HEK293 (cell line): ENCODE measurements at regions not wholly inside any gene's neighbourhood (a gene's known extent, or its start where the extent isn't known, plus 50 kb on each side); places are given as distances from the start of the nearest gene placed in this dataset.

Experiments used
- YY1 ChIP-seq: fragments of 450-650 bp; formaldehyde crosslinking; IDR thresholded peaks from 2 replicates; pipeline ENCODE4 v1.5.1; 2018; ENCODE audit warnings: missing biosample characterization, missing genetic modification characterization
- ZBTB21 ChIP-seq: fragments of 450-650 bp; formaldehyde crosslinking; IDR thresholded peaks from 2 replicates; pipeline ENCODE4 v1.5.1; 2017; ENCODE audit warnings: missing biosample characterization, missing genetic modification characterization
- ZNF350 ChIP-seq: fragments of 450-650 bp; formaldehyde crosslinking; IDR thresholded peaks from 2 replicates; pipeline ENCODE4 v1.5.0; 2017; ENCODE audit warnings: missing biosample characterization, mild to moderate bottlenecking, missing genetic modification characterization
- TF ChIP-seq, protein P1 (sequence below): fragments of 450-650 bp; formaldehyde crosslinking; IDR thresholded peaks from 2 replicates; pipeline ENCODE4 v1.5.1; 2016; ENCODE audit warnings: missing biosample characterization, missing genetic modification characterization
- TF ChIP-seq, protein P2 (sequence below): fragments of 450-650 bp; formaldehyde crosslinking; IDR thresholded peaks from 2 replicates; pipeline ENCODE4 v1.5.1; 2016; ENCODE audit warnings: missing biosample characterization, missing genetic modification characterization, borderline replicate concordance
- TF ChIP-seq, protein P3 (sequence below): fragments of 450-650 bp; formaldehyde crosslinking; IDR thresholded peaks from 2 replicates; pipeline ENCODE4 v1.5.1; 2016; ENCODE audit warnings: missing biosample characterization, missing genetic modification characterization

- TF ChIP-seq, protein P1, sequence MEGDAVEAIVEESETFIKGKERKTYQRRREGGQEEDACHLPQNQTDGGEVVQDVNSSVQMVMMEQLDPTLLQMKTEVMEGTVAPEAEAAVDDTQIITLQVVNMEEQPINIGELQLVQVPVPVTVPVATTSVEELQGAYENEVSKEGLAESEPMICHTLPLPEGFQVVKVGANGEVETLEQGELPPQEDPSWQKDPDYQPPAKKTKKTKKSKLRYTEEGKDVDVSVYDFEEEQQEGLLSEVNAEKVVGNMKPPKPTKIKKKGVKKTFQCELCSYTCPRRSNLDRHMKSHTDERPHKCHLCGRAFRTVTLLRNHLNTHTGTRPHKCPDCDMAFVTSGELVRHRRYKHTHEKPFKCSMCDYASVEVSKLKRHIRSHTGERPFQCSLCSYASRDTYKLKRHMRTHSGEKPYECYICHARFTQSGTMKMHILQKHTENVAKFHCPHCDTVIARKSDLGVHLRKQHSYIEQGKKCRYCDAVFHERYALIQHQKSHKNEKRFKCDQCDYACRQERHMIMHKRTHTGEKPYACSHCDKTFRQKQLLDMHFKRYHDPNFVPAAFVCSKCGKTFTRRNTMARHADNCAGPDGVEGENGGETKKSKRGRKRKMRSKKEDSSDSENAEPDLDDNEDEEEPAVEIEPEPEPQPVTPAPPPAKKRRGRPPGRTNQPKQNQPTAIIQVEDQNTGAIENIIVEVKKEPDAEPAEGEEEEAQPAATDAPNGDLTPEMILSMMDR (tag by site-specific recombination): no peak
- TF ChIP-seq, protein P2, sequence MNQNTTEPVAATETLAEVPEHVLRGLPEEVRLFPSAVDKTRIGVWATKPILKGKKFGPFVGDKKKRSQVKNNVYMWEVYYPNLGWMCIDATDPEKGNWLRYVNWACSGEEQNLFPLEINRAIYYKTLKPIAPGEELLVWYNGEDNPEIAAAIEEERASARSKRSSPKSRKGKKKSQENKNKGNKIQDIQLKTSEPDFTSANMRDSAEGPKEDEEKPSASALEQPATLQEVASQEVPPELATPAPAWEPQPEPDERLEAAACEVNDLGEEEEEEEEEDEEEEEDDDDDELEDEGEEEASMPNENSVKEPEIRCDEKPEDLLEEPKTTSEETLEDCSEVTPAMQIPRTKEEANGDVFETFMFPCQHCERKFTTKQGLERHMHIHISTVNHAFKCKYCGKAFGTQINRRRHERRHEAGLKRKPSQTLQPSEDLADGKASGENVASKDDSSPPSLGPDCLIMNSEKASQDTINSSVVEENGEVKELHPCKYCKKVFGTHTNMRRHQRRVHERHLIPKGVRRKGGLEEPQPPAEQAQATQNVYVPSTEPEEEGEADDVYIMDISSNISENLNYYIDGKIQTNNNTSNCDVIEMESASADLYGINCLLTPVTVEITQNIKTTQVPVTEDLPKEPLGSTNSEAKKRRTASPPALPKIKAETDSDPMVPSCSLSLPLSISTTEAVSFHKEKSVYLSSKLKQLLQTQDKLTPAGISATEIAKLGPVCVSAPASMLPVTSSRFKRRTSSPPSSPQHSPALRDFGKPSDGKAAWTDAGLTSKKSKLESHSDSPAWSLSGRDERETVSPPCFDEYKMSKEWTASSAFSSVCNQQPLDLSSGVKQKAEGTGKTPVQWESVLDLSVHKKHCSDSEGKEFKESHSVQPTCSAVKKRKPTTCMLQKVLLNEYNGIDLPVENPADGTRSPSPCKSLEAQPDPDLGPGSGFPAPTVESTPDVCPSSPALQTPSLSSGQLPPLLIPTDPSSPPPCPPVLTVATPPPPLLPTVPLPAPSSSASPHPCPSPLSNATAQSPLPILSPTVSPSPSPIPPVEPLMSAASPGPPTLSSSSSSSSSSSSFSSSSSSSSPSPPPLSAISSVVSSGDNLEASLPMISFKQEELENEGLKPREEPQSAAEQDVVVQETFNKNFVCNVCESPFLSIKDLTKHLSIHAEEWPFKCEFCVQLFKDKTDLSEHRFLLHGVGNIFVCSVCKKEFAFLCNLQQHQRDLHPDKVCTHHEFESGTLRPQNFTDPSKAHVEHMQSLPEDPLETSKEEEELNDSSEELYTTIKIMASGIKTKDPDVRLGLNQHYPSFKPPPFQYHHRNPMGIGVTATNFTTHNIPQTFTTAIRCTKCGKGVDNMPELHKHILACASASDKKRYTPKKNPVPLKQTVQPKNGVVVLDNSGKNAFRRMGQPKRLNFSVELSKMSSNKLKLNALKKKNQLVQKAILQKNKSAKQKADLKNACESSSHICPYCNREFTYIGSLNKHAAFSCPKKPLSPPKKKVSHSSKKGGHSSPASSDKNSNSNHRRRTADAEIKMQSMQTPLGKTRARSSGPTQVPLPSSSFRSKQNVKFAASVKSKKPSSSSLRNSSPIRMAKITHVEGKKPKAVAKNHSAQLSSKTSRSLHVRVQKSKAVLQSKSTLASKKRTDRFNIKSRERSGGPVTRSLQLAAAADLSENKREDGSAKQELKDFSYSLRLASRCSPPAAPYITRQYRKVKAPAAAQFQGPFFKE: no peak
- TF ChIP-seq, protein P3, sequence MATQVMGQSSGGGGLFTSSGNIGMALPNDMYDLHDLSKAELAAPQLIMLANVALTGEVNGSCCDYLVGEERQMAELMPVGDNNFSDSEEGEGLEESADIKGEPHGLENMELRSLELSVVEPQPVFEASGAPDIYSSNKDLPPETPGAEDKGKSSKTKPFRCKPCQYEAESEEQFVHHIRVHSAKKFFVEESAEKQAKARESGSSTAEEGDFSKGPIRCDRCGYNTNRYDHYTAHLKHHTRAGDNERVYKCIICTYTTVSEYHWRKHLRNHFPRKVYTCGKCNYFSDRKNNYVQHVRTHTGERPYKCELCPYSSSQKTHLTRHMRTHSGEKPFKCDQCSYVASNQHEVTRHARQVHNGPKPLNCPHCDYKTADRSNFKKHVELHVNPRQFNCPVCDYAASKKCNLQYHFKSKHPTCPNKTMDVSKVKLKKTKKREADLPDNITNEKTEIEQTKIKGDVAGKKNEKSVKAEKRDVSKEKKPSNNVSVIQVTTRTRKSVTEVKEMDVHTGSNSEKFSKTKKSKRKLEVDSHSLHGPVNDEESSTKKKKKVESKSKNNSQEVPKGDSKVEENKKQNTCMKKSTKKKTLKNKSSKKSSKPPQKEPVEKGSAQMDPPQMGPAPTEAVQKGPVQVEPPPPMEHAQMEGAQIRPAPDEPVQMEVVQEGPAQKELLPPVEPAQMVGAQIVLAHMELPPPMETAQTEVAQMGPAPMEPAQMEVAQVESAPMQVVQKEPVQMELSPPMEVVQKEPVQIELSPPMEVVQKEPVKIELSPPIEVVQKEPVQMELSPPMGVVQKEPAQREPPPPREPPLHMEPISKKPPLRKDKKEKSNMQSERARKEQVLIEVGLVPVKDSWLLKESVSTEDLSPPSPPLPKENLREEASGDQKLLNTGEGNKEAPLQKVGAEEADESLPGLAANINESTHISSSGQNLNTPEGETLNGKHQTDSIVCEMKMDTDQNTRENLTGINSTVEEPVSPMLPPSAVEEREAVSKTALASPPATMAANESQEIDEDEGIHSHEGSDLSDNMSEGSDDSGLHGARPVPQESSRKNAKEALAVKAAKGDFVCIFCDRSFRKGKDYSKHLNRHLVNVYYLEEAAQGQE (tag by site-specific recombination): no peak
- no peak for TF ChIP-seq YY1 (tag by site-specific recombination)
- no peak for TF ChIP-seq ZBTB21 (tag by site-specific recombination)
- no peak for TF ChIP-seq ZNF350
These were observed 285.1 kb upstream of the ID4 start for GRCh38 chr6:19552076-19552475.
